ENCODE measurements at regions not wholly inside any gene's neighbourhood (a gene's known extent, or its start where the extent isn't known, plus 50 kb on each side); places are given as distances from the start of the nearest gene placed in this dataset.

DNA sequence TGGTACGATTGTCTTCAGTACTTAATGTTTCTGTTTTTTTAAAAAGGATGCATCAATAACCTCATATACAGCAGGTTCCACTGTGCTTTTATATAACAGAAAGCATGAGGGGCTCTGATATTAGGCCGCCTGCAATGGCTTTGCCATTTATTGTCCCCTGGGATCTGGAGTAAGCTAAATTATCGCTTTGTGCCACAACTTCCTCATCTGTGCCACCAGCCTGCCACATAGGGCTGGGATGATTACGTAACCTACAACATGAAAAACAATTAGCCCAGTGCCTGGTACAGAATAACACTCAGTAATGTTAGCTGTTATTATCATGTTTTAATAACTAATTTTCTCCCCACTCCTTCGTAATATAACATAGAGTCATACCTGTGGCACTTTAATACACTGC lies 65.5 kb upstream of the TRIM2 start:
- DNase-seq (ENCODE audit: low read depth) = peak; percentile 33

DNA sequence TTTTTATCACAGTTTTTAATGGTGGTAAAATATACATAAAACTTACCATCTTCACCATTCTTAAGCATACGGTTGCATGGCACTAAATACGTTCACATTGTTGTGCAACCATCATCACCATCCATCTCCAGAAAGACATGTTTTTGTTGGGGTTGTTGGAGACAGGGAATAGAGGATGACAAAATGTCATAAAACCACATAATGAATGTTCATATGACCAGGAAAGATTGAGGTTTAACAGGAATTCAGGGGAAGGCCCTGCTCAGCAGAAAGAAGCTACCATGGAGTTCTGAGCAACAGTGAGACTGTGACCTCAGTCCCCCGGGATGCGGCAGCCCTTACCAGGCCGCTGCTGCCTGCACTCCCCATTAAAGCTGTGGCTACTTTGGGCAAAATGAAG lies 63.9 kb upstream of the TRIM2 start:
- DNase-seq (ENCODE audit: low read depth) = peak; percentile 67

DNA sequence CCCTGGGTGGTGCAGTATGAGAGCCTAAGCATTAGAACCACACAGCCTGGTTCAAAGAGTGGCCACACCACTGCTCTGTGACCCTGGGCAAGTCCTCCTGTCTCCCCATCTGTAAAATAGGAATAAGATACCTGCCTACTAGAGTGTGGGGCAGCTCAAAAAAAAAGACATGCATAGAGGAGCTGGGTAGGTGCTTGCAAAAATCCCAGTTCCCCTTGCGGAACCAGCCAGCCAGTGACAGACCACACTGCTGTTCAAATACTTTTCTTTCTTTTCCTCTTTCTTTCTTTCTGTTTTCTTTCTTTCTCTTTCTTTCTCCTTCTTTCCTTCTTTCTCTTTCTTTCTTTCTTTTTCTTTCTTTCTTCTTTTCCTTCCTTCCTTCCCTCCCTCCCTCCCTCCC lies 63.0 kb upstream of the TRIM2 start:
- DNase-seq (ENCODE audit: low read depth) = no peak

GRCh38 chr4:153142700-153143438 lies 61.4 kb upstream of the TRIM2 start:
- DNase-seq (ENCODE audit: low read depth) = peak; percentile 60

DNA sequence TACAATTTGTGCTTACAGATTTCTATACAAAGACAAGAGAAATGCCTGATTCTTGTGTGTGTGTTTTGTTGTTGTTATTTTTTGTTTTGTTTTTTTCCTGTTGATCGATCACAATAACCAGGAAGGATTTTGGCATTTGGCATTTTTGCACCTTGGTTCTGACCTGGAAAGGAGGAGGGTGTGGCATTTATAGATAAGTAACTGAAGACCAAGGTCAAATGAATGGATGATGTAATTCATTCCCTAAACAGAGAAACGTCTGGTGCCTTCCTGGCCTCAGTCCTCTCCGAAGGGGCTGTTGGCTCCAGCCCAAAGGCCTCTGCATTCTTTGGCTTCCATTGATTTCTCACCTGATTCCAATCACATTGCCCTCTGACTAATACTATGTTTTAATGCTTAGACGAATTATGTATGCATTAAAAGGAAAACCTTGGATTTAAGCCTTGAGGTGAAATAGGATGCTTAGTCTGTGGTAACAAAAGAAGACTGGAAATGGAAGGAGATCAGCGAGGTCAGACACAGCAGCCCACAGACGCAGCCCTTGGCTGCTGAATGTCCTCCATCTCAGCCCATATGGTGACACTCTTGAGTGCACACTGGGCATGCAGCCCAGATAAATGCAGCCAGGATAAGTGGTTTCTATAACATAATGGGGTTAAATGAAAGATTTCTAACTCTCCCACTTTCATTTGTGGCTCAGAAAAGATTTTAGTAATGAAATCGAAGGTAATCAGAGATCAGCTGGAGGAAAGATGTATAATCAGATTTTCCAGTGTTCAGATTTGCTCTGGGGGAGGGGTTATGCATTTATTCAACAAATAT lies 60.5 kb upstream of the TRIM2 start:
- no peak for DNase-seq (ENCODE audit: low read depth)

- no peak for DNase-seq (ENCODE audit: low read depth)
These were observed 58.2 kb upstream of the TRIM2 start for GRCh38 chr4:153146031-153146430.

GRCh38 chr4:153146961-153147360 lies 57.3 kb upstream of the TRIM2 start:
- no peak for DNase-seq (ENCODE audit: low read depth)

DNA sequence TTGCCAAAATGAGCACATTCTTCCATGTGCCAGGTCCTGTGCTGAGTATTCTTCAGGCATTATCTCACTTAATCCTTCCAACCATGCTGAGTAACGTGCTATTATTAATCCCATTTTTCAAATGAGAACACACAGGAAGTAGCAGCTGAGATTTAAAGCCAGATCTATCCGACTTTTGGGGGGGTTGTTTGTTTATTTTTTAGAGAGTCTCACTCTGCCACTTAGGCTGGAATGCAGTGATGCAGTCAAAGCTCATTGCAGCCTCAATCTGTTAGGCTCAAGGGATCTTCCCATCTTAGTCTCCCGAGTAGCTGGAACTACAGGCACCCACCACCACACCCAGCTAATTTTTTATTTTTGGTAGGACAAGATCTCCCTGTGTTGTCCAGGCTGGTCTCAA lies 55.5 kb upstream of the TRIM2 start:
- no peak for DNase-seq (ENCODE audit: low read depth)

- DNase-seq (ENCODE audit: low read depth) = peak; percentile 66
These were observed 52.4 kb upstream of the TRIM2 start for GRCh38 chr4:153151535-153152455.

DNA sequence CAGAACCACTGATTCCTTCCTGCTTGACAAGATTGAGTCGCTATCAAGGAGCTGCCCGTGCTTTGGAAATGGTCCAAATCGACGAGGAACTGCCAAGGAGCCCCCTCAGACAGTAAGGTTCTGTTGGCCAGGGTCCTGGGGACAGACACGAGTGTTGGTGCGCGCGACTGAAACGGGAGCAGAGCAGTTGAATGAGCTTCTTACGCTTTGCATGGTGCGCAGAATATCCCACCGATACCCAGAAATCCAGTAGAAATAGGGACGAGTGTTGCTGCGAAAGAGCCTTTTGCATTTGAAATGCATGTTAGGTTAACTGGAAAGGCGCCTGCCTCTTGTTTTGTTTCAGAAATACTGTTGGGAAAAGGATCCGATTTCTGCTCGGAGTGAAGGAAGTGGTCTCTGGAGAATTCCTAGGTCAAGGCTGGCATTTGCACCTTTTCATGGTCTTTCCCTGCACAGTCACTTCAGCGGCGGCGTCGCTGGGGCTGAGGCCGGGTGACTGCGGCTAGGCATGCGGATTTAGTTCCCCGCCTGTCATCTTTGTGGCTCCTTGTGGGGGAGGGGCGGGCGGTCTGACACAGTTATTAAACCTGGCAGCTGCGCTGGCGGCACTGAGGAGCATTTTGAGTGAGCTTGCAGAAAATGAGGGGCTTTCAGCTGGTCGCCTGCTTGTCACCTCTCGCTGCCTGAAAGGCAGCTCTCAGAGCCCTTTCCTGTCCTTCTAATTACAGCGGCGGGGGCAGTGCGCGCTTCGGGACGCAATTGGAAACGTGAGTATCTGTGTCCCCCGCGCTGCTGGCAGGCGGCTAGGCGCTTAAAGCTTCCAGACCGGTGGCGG lies 51.5 kb upstream of the TRIM2 start:
- DNase-seq (ENCODE audit: low read depth) = peak; percentile 27

- no peak for DNase-seq (ENCODE audit: low read depth)
These were observed 50.8 kb upstream of the TRIM2 start for GRCh38 chr4:153153339-153153871.

DNA sequence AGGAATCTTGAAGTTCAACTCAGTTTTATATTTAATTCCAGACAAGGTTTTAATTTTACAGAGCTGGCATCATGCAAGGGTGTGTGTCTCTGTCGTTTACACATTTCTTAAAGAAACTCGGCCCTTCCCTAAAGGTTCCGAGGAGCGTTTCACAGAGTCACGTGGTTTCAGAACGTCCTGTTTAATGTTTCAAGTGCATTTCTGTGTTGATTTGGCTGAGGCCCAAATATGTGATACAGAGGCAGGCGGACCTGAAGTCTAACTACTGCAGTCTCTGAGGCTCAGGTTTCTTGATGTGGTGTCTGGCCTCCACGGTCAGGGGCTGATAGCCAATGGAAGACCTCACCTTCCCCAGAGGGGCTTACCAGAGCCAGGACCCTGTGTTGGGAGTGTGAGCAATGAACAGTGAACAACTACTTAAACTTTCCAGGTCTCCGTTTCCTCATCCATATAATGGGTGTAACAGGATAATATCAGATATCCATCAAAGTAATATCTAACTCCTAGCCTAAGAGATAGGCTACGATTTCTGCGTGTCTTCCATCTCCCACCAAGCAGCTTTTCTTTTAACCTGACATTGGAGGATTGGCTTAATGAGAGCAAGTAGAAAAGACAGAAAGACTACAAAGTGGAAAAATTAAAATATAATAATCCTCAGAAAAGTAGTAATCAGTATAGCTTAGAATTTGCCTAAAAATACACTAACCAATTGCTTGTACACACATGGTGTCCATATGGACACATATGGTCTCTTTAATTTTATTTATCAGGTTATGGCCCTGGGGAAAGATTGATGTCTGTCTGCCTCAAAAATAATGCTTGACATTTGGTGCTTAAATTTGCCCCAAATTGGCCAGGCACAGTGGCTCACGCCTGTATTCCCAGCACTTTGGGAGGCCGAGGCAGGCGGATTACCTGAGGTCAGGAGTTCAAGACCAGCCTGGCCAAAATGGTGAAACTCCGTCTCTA lies 50.0 kb upstream of the TRIM2 start:
- peak; percentile 77 for DNase-seq (ENCODE audit: low read depth)

All from amniotic epithelial cell (primary cell).